HepG2 (cell line): ENCODE measurements at regions not wholly inside any gene's neighbourhood (a gene's known extent, or its start where the extent isn't known, plus 50 kb on each side); places are given as distances from the start of the nearest gene placed in this dataset.

Source experiments
- FOXA1 ChIP-seq, 2 experiments: fragments of 450-650 bp in 1 of 2; sonication (generic) in 1 of 2; formaldehyde crosslinking in 1 of 2; IDR thresholded peaks; 2 replicates each; pipeline versions ENCODE4 v1.4.0 to v1.6.1; 2016 to 2020; ENCODE audit warnings: missing genetic modification reagents in 1 of 2
- KDM2A ChIP-seq: sonication (generic); formaldehyde crosslinking; IDR thresholded peaks from 2 replicates; pipeline ENCODE4 v1.4.0; 2020; ENCODE audit warnings: low read depth, missing genetic modification reagents, borderline replicate concordance
- RXRA ChIP-seq: sonication (generic); formaldehyde crosslinking; IDR thresholded peaks from 2 replicates; pipeline ENCODE4 v1.5.1; 2020; ENCODE audit warnings: missing genetic modification reagents
- ZBTB42 ChIP-seq: sonication (generic); formaldehyde crosslinking; IDR thresholded peaks from 2 replicates; pipeline ENCODE4 v1.5.0; 2020; ENCODE audit warnings: mild to moderate bottlenecking, missing genetic modification reagents
- ZNF335 ChIP-seq: sonication (generic); formaldehyde crosslinking; IDR thresholded peaks from 2 replicates; pipeline ENCODE4 v1.4.0; 2020; ENCODE audit warnings: missing genetic modification reagents
- ZNF34 ChIP-seq: sonication (generic); formaldehyde crosslinking; IDR thresholded peaks from 2 replicates; pipeline ENCODE4 v1.4.0; 2020; ENCODE audit warnings: mild to moderate bottlenecking, missing genetic modification reagents, borderline replicate concordance
- ZNF530 ChIP-seq: sonication (generic); formaldehyde crosslinking; IDR thresholded peaks from 2 replicates; pipeline ENCODE4 v1.5.0; 2020; ENCODE audit warnings: low read depth, mild to moderate bottlenecking, missing genetic modification reagents
- ZNF562 ChIP-seq: sonication (generic); formaldehyde crosslinking; IDR thresholded peaks from 2 replicates; pipeline ENCODE4 v1.8.0; 2022; ENCODE audit warnings: missing genetic modification reagents, borderline replicate concordance
- ZNF761 ChIP-seq: sonication (generic); formaldehyde crosslinking; conservative IDR thresholded peaks from 2 replicates; pipeline ENCODE4 v1.4.0; 2020; ENCODE audit warnings: mild to moderate bottlenecking, missing genetic modification reagents
- ZSCAN9 ChIP-seq: IDR thresholded peaks from 2 replicates; pipeline ENCODE4 v1.6.1; 2016; ENCODE audit warnings: borderline replicate concordance
- TF ChIP-seq, protein P1 (sequence below): sonication (generic); formaldehyde crosslinking; IDR thresholded peaks from 2 replicates; pipeline ENCODE4 v1.5.1; 2020; ENCODE audit warnings: missing genetic modification reagents, mild to moderate bottlenecking, borderline replicate concordance
- TF ChIP-seq, protein P2 (sequence below): IDR thresholded peaks from 2 replicates; pipeline ENCODE4 v1.4.0; 2020; ENCODE audit warnings: mild to moderate bottlenecking, missing genetic modification reagents
- TF ChIP-seq, protein P3 (sequence below): sonication (generic); formaldehyde crosslinking; IDR thresholded peaks from 2 replicates; pipeline ENCODE4 v1.4.0; 2020; ENCODE audit warnings: missing genetic modification reagents
- TF ChIP-seq, protein P4 (sequence below): sonication (generic); formaldehyde crosslinking; IDR thresholded peaks from 2 replicates; pipeline ENCODE4 v1.5.1; 2020; ENCODE audit warnings: mild to moderate bottlenecking, missing genetic modification reagents, borderline replicate concordance
- TF ChIP-seq, protein P5 (sequence below): sonication (generic); formaldehyde crosslinking; IDR thresholded peaks from 2 replicates; pipeline ENCODE4 v1.4.0; 2020; ENCODE audit warnings: missing genetic modification reagents

DNA sequence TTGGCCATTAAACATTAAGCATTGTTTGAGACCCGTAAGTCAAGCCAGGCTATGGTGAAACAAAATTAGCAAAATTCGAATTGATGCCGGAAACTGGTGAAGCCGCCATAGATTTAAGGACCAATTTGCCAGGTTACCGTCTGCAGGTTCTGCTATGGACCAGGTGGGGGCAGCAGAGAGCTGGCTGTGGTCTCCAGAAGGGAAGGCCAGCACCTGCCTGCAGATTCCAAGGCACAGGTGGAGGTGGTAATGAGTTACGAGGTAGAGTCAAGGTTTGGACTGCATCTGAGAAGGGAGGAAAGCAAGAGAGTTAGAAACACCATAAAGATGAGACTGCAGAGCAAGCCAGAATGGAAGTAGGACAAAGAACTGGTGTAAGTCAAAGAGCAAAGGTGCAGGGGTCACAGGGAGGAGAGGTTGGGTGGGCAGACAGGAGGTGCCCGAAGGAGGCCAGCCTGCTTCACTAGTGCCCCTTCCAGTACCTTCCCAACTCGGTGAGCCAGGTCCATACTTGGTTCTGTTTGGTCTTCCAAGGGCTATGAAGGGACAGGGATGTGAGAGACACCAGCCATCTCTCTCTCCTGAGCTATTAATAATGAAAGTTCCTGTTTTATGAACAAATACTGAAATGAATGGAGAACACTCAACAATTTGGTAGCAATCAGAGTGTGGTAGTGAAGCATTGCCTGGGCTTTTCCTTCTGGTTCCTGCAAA lies 131.6 kb upstream of the ESR1 start (continued):
- TF ChIP-seq KDM2A (CRISPR knock-in tag) = peak; percentile 67; the same call in 1 of the 2 replicates
- no peak for TF ChIP-seq RXRA
- no peak for TF ChIP-seq ZBTB42
- TF ChIP-seq ZSCAN9 (CRISPR knock-in tag) = no peak; the same call in 1 of the 2 replicates
- TF ChIP-seq, protein P1, sequence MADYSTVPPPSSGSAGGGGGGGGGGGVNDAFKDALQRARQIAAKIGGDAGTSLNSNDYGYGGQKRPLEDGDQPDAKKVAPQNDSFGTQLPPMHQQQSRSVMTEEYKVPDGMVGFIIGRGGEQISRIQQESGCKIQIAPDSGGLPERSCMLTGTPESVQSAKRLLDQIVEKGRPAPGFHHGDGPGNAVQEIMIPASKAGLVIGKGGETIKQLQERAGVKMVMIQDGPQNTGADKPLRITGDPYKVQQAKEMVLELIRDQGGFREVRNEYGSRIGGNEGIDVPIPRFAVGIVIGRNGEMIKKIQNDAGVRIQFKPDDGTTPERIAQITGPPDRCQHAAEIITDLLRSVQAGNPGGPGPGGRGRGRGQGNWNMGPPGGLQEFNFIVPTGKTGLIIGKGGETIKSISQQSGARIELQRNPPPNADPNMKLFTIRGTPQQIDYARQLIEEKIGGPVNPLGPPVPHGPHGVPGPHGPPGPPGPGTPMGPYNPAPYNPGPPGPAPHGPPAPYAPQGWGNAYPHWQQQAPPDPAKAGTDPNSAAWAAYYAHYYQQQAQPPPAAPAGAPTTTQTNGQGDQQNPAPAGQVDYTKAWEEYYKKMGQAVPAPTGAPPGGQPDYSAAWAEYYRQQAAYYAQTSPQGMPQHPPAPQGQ (CRISPR knock-in tag) = no peak
- no peak for TF ChIP-seq ZNF34 (CRISPR knock-in tag)
- TF ChIP-seq ZNF761 = no peak
- TF ChIP-seq ZNF530 = no peak
- TF ChIP-seq, protein P2, sequence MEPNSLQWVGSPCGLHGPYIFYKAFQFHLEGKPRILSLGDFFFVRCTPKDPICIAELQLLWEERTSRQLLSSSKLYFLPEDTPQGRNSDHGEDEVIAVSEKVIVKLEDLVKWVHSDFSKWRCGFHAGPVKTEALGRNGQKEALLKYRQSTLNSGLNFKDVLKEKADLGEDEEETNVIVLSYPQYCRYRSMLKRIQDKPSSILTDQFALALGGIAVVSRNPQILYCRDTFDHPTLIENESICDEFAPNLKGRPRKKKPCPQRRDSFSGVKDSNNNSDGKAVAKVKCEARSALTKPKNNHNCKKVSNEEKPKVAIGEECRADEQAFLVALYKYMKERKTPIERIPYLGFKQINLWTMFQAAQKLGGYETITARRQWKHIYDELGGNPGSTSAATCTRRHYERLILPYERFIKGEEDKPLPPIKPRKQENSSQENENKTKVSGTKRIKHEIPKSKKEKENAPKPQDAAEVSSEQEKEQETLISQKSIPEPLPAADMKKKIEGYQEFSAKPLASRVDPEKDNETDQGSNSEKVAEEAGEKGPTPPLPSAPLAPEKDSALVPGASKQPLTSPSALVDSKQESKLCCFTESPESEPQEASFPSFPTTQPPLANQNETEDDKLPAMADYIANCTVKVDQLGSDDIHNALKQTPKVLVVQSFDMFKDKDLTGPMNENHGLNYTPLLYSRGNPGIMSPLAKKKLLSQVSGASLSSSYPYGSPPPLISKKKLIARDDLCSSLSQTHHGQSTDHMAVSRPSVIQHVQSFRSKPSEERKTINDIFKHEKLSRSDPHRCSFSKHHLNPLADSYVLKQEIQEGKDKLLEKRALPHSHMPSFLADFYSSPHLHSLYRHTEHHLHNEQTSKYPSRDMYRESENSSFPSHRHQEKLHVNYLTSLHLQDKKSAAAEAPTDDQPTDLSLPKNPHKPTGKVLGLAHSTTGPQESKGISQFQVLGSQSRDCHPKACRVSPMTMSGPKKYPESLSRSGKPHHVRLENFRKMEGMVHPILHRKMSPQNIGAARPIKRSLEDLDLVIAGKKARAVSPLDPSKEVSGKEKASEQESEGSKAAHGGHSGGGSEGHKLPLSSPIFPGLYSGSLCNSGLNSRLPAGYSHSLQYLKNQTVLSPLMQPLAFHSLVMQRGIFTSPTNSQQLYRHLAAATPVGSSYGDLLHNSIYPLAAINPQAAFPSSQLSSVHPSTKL (CRISPR knock-in tag) = 0 out of 2 replicates have a peak, but pooled peaks have one; percentile 25
- TF ChIP-seq ZNF335 (CRISPR knock-in tag) = no peak
- TF ChIP-seq, protein P3, sequence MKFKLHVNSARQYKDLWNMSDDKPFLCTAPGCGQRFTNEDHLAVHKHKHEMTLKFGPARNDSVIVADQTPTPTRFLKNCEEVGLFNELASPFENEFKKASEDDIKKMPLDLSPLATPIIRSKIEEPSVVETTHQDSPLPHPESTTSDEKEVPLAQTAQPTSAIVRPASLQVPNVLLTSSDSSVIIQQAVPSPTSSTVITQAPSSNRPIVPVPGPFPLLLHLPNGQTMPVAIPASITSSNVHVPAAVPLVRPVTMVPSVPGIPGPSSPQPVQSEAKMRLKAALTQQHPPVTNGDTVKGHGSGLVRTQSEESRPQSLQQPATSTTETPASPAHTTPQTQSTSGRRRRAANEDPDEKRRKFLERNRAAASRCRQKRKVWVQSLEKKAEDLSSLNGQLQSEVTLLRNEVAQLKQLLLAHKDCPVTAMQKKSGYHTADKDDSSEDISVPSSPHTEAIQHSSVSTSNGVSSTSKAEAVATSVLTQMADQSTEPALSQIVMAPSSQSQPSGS (CRISPR knock-in tag) = no peak
- TF ChIP-seq ZNF562 = no peak
- TF ChIP-seq, protein P4, sequence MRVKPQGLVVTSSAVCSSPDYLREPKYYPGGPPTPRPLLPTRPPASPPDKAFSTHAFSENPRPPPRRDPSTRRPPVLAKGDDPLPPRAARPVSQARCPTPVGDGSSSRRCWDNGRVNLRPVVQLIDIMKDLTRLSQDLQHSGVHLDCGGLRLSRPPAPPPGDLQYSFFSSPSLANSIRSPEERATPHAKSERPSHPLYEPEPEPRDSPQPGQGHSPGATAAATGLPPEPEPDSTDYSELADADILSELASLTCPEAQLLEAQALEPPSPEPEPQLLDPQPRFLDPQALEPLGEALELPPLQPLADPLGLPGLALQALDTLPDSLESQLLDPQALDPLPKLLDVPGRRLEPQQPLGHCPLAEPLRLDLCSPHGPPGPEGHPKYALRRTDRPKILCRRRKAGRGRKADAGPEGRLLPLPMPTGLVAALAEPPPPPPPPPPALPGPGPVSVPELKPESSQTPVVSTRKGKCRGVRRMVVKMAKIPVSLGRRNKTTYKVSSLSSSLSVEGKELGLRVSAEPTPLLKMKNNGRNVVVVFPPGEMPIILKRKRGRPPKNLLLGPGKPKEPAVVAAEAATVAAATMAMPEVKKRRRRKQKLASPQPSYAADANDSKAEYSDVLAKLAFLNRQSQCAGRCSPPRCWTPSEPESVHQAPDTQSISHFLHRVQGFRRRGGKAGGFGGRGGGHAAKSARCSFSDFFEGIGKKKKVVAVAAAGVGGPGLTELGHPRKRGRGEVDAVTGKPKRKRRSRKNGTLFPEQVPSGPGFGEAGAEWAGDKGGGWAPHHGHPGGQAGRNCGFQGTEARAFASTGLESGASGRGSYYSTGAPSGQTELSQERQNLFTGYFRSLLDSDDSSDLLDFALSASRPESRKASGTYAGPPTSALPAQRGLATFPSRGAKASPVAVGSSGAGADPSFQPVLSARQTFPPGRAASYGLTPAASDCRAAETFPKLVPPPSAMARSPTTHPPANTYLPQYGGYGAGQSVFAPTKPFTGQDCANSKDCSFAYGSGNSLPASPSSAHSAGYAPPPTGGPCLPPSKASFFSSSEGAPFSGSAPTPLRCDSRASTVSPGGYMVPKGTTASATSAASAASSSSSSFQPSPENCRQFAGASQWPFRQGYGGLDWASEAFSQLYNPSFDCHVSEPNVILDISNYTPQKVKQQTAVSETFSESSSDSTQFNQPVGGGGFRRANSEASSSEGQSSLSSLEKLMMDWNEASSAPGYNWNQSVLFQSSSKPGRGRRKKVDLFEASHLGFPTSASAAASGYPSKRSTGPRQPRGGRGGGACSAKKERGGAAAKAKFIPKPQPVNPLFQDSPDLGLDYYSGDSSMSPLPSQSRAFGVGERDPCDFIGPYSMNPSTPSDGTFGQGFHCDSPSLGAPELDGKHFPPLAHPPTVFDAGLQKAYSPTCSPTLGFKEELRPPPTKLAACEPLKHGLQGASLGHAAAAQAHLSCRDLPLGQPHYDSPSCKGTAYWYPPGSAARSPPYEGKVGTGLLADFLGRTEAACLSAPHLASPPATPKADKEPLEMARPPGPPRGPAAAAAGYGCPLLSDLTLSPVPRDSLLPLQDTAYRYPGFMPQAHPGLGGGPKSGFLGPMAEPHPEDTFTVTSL (CRISPR knock-in tag) = peak; percentile 31; the same call in 1 of the 2 replicates
- TF ChIP-seq FOXA1 (IDR thresholded peaks at IDR 0.05) = no peak
- peak; percentile 23; the same call in 1 of the 2 replicates for TF ChIP-seq FOXA1 (CRISPR knock-in tag; IDR thresholded peaks at IDR 0.05)
- TF ChIP-seq, protein P5, sequence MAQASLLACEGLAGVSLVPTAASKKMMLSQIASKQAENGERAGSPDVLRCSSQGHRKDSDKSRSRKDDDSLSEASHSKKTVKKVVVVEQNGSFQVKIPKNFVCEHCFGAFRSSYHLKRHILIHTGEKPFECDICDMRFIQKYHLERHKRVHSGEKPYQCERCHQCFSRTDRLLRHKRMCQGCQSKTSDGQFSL (CRISPR knock-in tag) = no peak
